RWPE1 (cell line): ENCODE measurements at regions not wholly inside any gene's neighbourhood (a gene's known extent, or its start where the extent isn't known, plus 50 kb on each side); places are given as distances from the start of the nearest gene placed in this dataset.

Experiments
- CTCF ChIA-PET: fragments of 350-600 bp; sonication (Branson Sonifier 250); formaldehyde crosslinking; extraction: SDS; loops from one replicate; lab custom pipeline; 2021; lab: Yijun Ruan, JAX
- POLR2A ChIA-PET: fragments of 400-600 bp; formaldehyde crosslinking; extraction: SDS; loops from one replicate; lab custom pipeline; 2020; ENCODE audit warnings: antibody characterized with exemption; ENCODE audit not compliant: low non-redundant PET; lab: Yijun Ruan, JAX
- DNase-seq: peaks from one replicate; pipeline ENCODE4 v3.0.0; 2012; ENCODE audit warnings: low spot score
- H3K27ac ChIP-seq: fragments of 450-650 bp; 2 replicates; pipeline ENCODE4 v1.5.1; 2017
- TF ChIP-seq, protein P1 (sequence below): fragments of 450-650 bp; conservative IDR thresholded peaks from 2 replicates; pipeline ENCODE4 v1.5.1; 2017; ENCODE audit warnings: low read depth, mild to moderate bottlenecking

DNA sequence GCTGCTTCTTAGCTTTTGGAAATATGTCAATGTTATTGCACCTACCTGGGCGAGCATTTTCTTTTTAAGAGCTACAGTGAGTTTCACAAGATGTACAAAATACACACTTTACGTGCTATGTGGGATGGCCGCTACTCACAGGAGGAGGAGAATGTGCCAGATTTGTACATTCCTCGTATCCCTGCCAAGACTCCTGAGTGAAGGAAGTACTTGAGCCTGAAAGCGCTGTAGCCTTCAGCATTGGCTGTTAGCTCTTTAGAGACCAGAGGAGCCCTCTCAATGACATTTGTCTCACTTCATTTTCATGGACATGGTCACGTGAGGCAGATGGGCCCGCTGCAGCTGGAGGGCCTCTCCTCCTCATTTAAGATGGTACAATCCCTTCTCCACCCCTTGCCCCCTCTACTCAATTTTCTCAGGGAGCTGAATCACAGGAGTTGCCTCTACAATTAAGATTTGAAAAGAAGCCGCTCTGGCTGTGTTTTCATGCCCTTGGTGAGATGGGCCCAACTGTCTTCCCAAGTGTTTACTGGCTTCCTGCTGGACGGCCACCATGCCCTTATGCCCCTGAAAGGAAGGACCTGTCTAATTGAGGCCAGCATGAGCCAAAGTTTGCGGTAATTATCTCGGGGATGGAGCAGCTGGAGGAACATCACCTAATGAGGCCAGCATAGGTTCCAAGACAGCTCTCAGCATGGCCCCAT is 442.6 kb downstream of the PRDM2 start:
- no peak overlapping the region for H3K27ac ChIP-seq
- ChIA-PET CTCF (no interaction called here), POLR2A (no interaction called here)
- DNase-seq: no peak
- TF ChIP-seq, protein P1, sequence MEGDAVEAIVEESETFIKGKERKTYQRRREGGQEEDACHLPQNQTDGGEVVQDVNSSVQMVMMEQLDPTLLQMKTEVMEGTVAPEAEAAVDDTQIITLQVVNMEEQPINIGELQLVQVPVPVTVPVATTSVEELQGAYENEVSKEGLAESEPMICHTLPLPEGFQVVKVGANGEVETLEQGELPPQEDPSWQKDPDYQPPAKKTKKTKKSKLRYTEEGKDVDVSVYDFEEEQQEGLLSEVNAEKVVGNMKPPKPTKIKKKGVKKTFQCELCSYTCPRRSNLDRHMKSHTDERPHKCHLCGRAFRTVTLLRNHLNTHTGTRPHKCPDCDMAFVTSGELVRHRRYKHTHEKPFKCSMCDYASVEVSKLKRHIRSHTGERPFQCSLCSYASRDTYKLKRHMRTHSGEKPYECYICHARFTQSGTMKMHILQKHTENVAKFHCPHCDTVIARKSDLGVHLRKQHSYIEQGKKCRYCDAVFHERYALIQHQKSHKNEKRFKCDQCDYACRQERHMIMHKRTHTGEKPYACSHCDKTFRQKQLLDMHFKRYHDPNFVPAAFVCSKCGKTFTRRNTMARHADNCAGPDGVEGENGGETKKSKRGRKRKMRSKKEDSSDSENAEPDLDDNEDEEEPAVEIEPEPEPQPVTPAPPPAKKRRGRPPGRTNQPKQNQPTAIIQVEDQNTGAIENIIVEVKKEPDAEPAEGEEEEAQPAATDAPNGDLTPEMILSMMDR: no peak

DNA sequence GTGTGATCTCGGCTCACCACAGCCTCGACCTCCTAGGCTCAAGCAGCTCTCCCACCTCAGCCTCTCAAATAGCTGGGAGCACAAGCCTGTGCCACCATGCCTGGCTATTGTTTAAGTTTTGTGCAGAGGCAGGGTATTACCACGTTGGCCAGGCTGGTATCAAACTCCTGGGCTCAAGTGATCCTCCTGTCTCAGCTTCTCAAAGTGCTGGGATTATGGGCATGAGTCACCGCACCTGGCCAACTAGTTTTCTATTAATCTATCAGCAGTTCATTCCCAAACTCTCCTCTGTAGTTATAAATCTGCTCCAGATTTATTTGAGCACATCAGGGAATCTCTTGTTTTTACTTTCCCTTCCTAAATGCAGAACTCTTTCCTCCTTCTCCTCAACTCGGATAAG is 443.8 kb downstream of the PRDM2 start:
- CTCF ChIA-PET: no interaction called here
- POLR2A ChIA-PET: no interaction called here
- TF ChIP-seq, protein P1: no peak
- no peak for DNase-seq
- H3K27ac ChIP-seq: no peak overlapping the region

DNA sequence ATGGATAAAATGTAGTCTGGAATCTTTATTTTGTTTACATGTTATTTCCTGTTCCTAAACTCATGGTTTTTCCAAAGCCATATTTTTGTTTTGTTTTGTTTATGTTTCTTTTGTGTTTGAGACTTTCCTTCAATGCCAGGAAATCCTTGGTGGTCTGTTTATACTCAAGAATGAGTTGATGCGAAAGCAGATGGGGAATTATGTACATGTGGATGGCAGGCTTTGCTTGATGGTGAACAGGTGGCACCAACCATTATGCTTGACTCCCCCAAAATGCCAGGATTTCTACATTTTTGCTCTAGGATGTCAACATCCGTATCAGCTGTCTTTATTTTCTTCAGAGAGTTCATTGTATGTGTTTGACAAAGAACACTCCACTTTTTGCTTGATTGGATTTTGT is 448.5 kb downstream of the PRDM2 start:
- DNase-seq: no peak
- H3K27ac ChIP-seq: no peak overlapping the region
- ChIA-PET CTCF (interaction anchor here (0.9 to 1.0 kb wide), 2 partner anchors 9 to 50 kb away, joined by 3 read pairs; no protein-coding TSS in a partner anchor), POLR2A (no interaction called here)
- TF ChIP-seq, protein P1: no peak

DNA sequence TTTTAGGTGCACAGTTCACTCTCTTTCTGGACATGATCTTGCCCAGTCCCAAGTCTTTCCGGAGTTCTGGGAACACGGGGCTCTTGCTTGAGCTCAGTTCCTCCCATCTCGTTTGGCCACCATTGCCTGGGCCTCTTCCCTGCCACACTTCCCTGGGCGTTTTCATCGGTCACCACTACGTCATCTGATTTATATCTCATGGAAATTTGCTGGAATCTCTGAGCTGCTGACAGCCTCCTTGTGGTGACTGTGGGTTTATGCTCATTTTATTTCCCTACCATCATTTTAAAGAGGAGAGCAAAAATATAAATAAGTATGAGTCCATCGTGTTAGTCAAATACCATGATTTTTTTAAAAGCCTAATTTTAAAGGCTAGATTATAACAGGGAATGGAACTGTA is 449.1 kb upstream of the KAZN start:
- no peak for DNase-seq
- H3K27ac ChIP-seq: no peak overlapping the region
- ChIA-PET POLR2A (no interaction called here), CTCF (interaction anchor here (0.9 to 1.0 kb wide), 2 partner anchors 10 to 51 kb away, joined by 3 read pairs; no protein-coding TSS in a partner anchor)
- TF ChIP-seq, protein P1: no peak

DNA sequence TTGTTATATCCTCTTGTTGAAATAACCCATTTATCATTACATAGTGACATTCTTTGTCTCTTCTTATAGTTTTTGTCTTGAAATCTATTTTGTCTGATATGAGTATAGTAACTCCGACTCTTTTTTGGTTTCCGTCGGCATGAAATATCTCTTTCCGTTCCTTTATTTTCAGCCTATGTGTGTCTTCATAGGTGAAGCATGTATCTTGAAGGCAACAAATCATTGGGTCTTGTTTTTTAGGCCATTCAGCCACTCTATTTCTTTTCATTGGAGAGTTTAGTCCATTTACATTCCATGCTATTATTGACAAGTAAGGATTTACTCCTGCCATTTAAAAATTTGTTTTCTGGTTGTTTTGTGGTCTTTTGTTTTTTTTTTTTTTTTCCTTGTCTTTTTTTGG is 441.9 kb upstream of the KAZN start:
- ChIA-PET CTCF (no interaction called here), POLR2A (no interaction called here)
- H3K27ac ChIP-seq: no peak overlapping the region
- TF ChIP-seq, protein P1: no peak
- no peak for DNase-seq

DNA sequence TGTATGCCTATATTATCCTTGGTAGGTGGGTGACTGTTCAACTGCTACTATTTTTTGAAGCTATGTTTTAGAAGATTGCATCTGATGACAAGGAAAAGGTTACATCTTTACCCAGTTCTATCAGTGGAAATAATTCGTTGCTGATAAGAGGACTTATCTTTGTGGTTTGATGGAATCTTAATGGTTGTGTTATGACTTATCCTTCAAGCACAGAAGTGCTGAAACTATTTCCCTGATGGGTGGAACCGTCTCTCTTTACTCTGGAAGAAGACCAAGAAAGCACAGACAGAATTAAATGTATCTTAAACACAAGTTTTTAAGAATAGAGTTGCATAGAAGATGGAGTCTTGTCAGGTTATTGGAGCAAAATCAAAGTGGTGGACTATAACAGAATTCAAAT is 437.7 kb upstream of the KAZN start:
- TF ChIP-seq, protein P1: no peak
- CTCF ChIA-PET: no interaction called here

More for the DNA sequence above, 437.7 kb upstream of the KAZN start:
- H3K27ac ChIP-seq: no peak overlapping the region
- POLR2A ChIA-PET: no interaction called here
- no peak for DNase-seq
